Left hindlimb (tissue), 1 donor: ENCODE measurements at regions not wholly inside any gene's neighbourhood (a gene's known extent, or its start where the extent isn't known, plus 50 kb on each side); places are given as distances from the start of the nearest gene placed in this dataset.
"Not testable (repeated sequence)": the region's sequence is repeated elsewhere in the genome, so short reads cannot be mapped to it uniquely, and the experiment has no call there.

Experiments
- DNase-seq: peaks from one replicate; pipeline ENCODE4 v3.0.0-alpha.2; 2018

- no peak for DNase-seq
Measured at GRCh38 chr3:159748425-159748824, 240.2 kb upstream of the IL12A start.

GRCh38 chr3:159749406-159749805 is 239.2 kb upstream of the IL12A start:
- DNase-seq = no peak

GRCh38 chr3:159751146-159751545 is 237.5 kb upstream of the IL12A start:
- DNase-seq = no peak

GRCh38 chr3:159751752-159752151 is 236.9 kb upstream of the IL12A start:
- DNase-seq = no peak

GRCh38 chr3:159756279-159757207 is 232.1 kb upstream of the IL12A start:
- DNase-seq = not testable (repeated sequence)

GRCh38 chr3:159757341-159758060 is 231.1 kb upstream of the IL12A start:
- no peak for DNase-seq

- DNase-seq = no peak
Measured at GRCh38 chr3:159760046-159760445, 228.6 kb upstream of the IL12A start.

- no peak for DNase-seq
Measured at GRCh38 chr3:159761369-159761768, 227.3 kb upstream of the IL12A start.

GRCh38 chr3:159761848-159762635 is 226.6 kb upstream of the IL12A start:
- DNase-seq = no peak

GRCh38 chr3:159763011-159763601 is 225.5 kb upstream of the IL12A start:
- DNase-seq = peak; percentile 78

- DNase-seq = peak; percentile 88
Measured at GRCh38 chr3:159763602-159764489, 224.8 kb upstream of the IL12A start.

- DNase-seq = no peak
Measured at GRCh38 chr3:159764490-159765029, 224.1 kb upstream of the IL12A start.

- DNase-seq = peak; percentile 84
Measured at GRCh38 chr3:159765030-159765859, 223.4 kb upstream of the IL12A start.

- DNase-seq = peak; percentile 42
Measured at GRCh38 chr3:159765860-159766294, 222.8 kb upstream of the IL12A start.

- DNase-seq = no peak
Measured at GRCh38 chr3:159766563-159767185, 222.0 kb upstream of the IL12A start.

GRCh38 chr3:159770998-159771397 is 217.6 kb upstream of the IL12A start:
- DNase-seq = no peak

GRCh38 chr3:159771865-159772611 is 216.6 kb upstream of the IL12A start:
- no peak for DNase-seq

GRCh38 chr3:159773706-159774105 is 214.9 kb upstream of the IL12A start:
- no peak for DNase-seq

GRCh38 chr3:159775372-159775961 is 213.2 kb upstream of the IL12A start:
- peak; percentile 62 for DNase-seq
